SKM-1 treated with dmso at 0.1 percent for 144 hours (cell line): ENCODE measurements at regions not wholly inside any gene's neighbourhood (a gene's known extent, or its start where the extent isn't known, plus 50 kb on each side); places are given as distances from the start of the nearest gene placed in this dataset.

Experiments
- DNase-seq: peaks from one replicate; lab custom pipeline; 2025; ENCODE audit not compliant: unreplicated experiment; lab: John Stamatoyannopoulos, UW

DNA sequence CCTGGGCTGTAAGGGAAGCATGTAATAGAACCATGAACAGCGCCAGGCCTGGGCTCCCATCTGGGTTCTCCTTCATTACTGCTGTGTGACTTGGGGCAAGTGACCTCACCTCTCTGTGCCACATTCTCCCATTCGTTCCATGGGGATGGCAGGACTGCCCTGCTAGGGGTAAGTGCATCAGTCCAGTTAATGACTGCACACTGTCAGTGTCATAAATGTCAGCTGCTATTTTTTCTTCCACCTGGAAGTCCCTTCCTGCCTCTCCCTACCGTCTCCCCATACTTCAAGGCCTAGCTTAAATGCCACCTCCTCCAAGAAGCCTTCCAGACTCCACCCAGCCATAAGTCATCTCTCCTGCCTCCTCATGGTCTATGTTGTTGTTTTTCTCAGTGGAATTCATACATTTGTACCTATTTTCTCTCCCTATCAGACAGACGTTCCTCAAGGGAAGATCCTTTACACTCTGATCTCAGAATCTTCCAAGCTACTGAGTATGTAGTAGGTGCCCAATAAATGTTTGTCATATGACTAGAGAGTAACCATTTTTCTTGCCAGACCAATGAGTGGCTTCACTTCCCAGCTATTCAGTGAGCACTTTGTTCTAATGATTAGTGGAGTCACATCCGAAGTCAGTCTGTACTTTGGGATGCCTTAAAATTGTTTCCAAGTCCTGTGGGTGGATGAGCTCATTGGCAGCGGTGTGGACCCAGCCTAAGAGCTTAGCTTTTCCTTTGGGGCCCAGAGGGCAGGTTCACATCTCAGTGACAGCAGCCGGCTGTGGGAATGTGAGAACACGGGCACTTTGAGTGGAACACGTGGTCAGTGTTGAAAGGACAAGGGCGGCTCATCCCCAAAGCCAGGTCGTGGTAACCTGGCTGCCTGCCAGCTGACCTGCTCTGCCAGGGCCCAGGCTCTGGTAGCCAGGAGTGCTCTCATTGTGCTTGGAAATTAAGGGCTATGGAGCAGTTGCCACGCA, 147.5 kb upstream of the GSE1 start:
- no peak for DNase-seq

DNA sequence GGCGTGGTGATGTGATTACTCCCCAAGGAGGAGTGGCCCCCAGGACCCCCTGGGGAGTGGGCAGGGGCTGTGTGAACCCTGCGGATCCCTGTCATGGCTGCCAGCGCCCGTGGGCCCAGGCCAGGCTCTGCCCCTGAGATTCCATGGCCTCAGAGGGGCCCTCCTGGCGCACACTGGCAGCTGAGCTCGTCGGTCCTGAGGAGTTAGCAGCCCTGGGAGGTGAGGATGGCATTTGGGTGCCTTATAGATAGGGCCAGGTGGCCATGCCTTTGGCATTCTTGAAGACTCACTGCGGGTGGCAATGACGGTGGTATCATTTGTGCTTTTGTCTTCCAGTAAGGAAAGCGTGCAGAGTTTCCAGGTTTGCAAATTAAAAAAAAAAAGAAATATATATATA, 146.8 kb upstream of the GSE1 start:
- no peak for DNase-seq

DNA sequence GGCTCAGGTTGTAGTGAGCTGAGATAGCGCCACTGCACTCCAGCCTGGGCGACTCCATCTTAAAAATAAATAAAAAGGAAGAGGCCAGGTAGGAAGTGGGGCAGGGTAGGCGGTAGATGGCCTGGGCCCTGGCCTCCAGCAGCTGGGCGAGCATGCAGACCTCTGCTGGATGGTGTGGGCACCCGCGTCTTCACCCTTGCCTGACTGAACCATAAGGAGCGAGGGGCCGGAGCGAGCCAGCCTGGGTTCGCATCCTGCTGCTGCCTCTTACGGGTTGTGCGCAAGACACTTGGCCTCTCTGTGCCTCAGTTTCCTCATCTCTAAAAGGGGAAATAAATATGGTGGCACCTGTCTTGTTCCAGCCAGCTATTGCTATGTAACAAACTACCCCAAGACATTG, 146.1 kb upstream of the GSE1 start:
- DNase-seq: no peak

DNA sequence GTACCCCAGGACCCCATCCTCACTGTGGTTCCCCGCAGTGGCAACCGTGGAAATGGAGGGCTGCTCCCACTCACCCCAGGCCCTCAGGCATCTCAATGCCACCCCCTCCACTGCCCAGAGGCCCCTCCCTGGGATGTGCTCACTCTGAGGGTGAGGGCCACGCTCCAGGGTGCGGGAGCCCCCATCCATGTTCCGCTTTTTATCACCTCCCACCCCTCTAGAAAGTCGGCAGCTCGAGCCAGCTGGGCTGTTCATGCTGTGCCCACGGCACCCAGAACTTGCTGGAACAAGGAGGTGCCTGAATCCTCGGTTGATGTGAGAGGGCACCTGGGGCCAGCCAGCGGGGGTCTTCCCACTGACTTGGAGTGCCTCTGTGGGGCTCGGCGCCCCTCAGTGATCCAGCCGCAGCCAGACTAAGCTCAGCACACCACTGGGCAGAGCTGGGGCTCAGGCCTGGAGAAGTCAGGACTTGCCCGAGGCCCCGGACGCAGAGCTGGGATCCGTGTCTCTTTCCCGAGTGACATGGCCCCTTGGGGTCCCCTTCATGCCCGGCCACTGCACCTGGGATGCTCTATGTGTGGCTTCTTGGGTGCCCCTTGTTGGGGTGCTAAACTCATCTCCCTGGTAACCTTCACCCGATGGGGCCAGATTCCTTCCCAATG, 143.1 kb upstream of the GSE1 start:
- no peak for DNase-seq

DNA sequence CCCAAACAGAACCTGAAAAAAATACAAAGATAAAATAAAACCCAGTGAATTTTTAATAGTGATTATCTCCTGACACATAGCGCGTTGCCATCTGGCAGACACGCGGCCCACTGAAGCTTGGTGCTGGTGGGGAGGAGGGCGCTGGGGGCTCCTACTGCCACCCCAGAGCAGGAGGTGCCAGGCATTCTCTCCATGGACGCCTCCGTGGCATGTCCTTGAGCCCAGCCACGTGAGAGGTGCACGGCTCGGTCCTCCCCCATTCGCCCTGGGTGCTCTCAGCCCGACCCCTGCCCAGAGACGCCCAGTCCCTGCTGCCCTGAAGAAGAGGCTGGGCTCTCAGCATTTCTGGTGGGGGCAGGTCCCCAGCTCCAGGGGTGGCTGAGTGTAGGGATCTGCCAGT, 142.2 kb upstream of the GSE1 start:
- no peak for DNase-seq

DNA sequence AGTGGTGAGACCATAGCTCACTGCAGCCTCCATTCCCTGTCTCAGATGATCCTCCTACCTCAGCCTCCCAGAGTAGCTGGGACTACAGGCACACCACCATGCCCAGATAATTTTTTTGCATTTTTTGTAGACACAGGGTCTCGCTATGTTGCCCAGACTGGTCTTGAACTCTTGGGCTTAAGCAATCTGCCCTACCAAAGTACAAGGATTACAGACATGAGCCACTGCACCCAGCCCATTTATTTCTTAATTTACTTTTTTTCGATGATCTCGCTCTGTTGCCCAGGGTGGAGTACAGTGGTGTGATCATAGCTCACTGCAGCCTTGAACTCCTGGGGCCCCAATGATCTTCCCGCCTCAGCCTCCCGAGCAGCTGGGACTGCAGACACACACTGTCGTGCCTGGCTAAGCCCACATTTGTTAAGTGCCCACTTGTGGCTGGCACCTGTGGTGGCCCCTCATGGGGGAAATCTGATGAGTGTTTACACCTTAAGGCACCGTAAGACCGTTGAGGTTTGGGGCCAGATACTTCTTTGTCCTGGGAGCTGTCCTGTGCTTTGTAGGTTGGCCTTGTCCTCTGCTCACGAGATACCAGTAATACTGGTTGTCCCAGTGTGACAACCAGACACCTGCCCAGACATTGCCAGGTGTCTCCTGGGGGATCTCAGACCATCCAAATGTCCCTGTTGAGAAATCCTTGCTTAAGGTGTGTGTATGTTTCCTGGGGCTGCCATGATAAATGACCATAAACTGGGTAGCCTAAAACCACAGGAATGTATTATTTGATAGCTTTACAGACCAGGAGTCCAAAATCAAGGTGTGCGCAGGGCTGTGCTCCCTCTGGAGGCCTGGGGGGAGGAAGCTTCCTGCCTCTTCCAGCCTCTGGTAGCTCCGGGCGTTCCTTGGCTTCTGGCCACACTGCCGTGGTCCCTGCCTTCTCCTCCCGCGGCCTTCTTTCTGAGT, 141.4 kb upstream of the GSE1 start:
- DNase-seq: no peak

DNA sequence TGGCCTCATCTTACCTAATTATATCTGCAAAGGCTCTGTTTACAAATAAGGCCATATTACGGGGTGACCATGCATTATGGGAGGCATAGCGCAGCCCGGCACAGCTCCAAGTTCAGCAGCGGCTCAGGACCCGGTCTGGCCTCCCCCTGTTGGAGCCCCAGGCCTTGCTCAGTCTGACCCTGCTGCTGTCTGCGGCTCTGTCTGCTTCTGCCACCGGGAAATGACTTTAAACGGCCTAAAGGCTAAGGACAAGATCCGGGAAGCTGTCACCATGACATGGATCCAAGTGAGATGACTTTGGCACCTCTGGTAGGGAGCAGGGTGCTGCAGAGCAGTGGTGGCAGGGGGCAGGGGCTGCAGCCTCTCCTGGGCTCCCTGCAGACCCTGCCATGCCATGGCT, 140.6 kb upstream of the GSE1 start:
- no peak for DNase-seq

DNA sequence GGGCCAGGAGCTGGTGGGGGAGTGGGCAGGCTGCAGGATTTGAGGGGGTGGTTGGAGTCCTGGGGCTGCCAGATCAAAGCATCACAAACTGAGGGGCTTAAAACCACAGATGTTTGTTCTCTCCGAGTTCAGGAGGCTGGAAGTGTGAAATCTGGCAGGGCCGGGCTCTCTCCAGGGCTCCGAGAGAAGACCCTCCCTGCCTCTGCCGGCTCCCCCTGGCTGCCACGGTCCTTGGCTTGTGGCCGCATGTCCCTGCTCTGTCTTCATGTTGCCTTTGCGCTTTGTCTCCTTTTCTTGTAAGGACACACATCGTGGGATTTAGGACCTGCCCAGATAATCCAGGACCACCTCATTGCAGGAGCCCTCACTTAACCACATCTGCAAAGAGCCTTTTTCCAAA, 139.8 kb upstream of the GSE1 start:
- DNase-seq: no peak

DNA sequence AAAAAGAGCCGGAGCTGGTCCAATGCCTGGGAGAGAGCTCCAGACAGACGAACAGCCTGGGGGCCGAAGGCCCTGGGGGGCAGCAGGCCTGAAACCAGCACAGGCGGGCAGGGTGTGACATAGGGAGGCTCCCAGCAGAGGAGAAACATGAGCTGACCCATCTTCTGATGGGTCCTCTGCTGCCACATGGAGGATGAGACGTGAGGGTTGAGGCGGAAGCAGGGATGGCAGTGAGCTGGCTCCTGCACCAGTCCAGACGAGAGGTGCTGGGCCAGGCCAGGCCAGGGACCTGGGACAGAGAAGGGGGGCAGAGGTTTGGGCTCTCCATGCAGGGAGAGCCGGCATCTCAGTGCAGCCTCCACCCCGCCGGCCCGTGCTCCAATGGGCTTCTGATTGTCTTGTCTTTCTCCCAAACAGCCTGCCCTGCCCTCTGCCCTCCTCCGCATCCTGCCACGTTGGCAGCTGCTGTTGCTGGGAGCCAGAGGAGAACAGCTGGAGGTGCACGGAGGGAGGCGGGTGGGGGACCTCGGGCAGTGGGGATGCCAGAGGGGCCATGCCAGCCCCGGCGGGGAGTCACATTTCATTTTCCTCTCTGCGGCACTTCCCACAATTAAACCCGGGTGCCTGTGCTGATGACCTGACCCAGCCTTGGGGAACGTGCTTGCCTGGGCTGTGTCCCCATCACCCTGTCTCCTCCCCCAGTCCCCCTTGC, 139.1 kb upstream of the GSE1 start:
- no peak for DNase-seq

DNA sequence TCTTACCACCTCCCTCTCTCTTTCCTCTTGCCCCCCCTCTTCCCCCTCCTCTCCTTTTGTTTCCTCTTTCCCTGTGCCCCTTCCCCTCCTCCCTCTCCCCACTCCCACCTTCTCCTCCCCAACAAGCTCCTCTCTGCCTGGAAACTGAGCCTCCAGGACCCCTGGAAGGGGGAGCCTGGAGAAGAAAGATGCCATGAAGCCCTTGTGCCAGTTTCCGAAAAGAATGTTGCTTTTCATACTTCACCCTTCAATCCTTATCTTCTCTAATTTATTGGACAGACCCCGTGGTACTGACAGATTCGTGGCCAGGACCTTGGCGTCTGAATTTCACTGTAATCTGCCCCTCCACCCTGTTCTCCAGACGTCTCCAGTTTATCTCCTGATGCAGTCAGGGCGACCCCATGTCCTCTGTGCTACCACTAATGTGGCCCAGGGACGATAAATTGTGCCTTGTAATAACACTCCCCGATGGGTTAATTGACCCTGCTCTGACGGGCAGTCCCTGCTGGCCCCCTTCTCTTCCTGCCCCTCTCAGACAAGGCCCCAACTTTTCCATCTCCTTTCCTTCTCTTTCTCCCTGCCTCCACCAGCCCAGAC, 138.4 kb upstream of the GSE1 start:
- DNase-seq: no peak

DNA sequence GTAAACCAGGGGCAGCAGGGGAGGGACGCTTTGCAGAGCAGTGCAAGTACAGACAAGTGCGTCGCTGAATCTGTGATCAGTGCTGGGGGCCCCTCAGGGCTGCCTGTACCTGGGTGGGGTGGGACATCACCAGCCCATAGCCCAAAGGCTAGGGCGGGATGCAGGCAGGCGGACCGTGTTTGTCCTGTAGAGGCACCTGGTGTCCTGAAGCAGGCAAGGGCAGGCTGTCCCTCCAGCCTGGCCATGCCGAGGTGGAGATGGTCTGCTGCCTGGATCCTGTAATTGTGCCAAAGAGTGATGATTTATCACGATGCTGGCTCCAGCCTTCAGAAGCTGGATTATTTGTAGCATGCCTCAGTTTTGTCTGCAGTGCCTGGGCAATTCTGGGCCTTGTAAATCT, 137.9 kb upstream of the GSE1 start:
- no peak for DNase-seq

DNA sequence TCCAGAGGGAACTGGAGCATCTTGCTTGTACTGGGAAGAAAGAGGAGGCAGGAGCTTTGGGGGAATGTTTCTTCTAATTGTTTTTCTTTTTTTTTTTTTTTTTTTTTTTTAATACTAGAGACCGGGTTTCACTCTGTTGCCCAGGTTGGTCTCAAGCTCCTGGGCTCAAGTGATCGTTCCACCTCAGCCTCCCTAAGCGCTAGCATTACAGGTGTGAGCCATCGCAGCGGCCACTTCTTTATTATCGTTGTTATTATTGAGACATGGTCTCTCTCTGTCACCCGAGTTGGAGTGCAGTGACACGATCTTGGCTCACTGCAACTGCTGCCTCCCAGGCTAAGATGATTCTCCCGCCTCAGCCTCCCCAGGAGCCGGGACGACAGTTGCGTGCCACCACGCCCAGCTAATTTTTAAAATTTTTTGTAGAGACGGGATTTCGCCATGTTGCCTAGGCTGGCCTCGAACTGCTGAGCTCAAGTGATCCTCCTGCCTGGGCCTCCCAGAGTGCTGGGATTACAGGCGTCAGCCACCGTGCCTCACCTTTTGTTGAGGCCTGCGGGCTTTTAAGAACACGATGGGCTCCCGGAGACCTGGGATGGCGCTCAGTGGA, 137.3 kb upstream of the GSE1 start:
- DNase-seq: no peak

DNA sequence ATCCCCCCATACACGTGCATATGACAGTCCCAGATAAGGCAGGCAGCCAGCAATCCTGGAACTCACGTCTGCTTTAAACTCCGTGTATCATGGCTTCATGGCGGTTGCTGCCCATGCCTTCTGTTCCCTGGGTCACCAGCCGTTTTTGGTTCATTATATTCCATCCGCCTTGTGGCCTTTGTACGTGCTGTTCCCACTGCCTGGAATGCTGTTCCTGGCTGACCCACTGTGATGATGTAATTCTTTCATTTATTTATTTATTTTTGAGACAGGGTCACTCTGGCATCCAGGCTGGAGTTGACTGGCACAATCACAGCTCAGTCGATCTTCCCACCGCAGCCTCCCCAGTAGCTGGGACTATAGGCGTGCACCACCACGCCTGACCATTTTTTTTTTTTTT, 136.7 kb upstream of the GSE1 start:
- DNase-seq: no peak

DNA sequence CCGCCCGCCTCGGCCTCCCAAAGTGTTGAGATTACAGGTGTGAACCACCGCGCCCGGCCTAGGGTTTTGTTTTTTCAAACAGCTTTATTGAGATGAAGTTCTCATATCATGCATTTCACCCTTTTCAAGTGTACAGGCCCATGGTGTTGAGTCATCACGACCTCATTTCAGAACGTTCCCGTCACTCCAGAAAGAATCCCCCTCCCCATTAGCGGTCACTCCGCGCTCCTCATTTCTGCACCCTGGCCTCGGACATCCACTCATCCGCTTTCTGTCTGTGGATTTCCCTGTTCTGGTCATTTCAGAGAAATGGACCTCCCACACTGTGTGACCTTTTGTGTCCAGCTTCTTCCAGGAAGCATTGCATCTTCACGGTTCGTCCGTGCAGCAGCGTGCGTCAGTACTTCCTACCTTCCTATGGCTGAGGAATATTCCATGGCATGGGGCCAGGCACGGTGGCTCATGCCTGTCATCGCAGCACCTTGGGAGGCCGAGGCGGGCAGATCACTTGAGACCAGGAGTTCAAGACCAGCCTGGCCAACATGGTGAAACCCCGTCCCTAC, 135.2 kb upstream of the GSE1 start:
- DNase-seq: no peak

DNA sequence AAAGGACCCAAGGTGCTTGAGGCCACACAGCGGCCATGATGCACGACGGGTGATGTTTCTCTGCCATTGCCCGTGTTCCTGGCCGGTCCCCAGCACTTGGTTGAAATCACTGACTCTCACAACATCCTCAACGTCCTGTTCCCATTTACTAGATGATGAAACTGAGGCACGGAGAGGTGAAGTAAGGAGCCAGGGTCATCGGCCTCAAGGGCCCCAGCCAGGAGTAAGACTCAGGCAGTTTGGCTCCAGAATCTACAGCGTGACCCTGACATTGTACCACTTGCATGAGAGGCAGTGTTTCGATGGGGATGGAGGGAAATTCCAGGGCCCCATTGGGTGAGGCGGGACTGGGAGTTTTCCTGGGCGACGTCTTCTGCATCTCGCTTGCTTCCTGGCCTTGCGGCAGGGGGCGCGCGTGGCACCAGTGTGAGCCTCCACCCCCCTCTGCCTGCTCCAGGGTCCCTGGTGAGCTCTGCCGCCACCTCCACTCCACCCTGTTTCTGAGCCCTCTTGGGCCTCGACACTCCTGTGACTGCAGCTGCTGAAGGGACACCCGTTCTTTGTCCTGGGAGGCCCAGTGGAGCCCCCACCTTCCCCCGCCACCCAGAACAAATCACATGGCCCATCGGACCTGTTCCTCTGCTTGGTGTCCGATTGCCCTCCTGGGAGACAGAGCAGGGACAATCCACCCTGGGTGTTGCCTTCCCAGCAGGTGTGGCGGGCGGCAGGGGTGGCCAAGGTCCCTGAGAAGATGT, 133.0 kb upstream of the GSE1 start:
- no peak for DNase-seq

DNA sequence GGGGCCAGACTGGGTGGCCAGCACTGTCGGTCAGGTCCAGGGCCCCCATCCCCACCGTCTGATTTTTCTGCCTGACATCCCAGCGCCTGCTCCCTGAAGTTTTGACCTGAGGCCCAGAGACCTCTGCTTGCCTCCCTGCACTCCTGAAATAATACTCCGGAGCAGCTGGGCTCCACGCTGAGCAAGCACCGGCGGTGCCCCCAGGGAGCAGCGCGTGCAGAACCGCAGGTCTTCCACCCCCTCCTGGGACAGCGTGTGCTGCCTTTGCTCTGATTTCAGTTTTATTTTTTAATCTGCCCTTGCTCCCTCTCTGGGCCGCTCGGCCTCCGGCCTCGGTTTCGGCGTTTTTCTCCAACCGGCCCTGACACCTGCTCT, 132.4 kb upstream of the GSE1 start:
- DNase-seq: no peak

DNA sequence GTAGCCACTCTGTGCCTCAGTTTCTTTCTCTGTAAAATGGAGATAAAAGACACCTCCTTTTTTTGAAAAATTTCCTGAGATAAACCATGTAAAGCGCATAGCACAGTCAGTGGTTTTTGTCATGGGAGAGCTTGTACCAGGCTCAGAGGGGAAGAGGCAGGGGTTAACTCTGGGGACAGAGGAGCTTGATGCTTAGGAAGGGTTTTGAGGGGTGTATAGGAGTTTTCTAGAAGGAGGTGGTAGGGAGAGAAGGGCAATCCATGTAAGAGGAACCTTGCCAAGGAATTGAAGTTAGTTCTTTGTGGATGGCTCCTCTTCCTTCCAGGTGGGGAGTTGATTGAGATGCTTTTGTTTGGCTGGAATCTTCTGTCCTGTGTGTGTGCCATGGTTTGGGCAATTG, 131.9 kb upstream of the GSE1 start:
- no peak for DNase-seq

DNA sequence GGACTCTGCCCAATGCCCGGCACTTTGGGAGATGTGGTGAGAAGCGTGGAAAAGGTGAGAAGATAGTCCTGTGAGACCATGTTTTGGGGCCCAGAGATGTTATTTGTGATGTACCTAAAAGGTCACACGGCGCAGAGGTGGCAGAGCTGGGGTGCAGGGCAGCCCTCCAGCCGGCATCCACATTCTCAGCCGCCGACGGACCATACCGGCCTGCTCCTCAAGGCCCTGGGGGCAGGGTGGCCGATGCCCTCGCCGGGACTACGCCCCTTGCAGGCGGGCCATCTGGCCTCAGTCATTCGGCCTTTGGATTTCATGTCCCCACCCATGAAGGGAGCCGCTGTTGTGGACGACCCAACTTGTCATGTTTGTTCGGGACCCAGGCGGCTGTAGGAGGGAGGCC, 131.4 kb upstream of the GSE1 start:
- DNase-seq: no peak

DNA sequence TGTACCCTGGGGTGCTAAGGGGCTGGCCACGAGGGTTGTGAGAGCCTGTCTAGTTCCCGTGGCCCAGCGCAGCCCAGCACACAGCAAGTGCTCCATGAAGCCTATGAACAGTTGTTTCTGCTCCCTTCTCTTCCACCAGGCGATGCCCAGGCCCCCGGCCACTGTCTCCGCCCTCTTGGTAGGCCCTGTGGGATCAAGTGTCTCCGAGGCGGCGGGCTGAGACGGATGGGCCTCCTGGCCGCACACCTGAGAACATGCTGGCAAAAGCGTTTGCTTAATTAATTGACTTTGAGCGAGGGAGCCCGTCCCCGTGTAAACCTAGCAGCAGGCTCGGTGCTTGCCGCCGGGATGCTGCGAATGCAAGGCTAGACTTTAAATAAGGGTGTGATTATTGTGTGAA, 129.7 kb upstream of the GSE1 start:
- no peak for DNase-seq
